ENCODE measurements at regions not wholly inside any gene's neighbourhood (a gene's known extent, or its start where the extent isn't known, plus 50 kb on each side); places are given as distances from the start of the nearest gene placed in this dataset.

DNA sequence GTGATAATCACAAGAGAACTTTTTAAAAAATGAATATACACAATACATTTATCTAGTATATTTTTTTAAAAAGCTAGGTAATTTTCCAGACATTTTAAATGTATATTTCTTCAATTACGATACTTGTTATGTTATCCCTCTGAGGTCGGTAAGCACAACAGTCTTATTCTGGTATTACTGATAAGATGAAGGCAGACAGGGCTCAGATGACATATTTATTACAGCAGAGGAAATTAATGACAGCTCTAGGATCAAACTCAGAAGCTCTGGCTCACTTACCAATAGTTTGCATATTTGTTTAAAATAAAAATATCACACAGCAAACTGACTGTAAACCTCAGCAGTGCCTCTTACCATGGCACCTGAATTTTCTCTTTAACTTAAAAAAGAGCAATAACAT is 1347.0 kb upstream of the ADGRL2 start:
- no peak for DNase-seq

DNA sequence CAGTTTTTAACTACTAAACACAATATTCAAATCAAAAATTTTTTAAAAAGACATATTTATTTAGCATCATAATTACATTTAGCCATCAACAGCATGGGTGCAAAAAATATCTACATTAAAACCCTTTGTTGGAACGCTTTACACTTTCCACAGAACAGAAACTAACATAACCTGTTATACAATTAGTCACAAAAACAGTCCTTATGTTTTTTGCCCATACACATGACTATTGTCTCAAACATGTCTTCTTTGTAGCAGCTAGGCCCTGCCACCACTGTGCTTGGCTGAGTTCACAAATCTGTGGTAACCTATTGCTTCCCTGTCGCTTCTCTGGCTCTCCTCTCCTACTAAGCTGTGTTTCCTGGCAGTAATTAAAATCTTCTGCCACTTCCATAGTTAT is 1350.0 kb upstream of the ADGRL2 start:
- peak; percentile 7 for DNase-seq

GRCh38 chr1:80448081-80448480 is 1352.7 kb upstream of the ADGRL2 start:
- peak; percentile 34 for DNase-seq

DNA sequence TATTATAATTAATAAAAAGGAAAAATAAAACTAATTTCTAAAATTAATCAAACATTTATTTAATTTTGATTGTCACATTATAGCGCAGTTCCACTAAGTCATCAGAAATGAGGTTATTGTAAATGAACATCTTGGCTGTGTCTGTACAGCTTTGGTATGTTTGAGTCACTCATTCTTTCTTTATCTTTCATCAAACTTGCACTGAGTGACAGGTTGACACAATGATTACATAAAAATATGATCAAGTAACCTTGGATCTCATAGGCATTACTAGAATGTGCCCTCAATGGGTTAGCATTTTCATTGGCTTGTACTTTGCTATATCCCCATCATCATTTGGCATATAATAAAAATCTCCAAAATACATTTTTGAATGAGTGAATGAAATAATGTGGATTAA is 1353.2 kb upstream of the ADGRL2 start:
- DNase-seq, result no peak

- DNase-seq, result peak; percentile 9
Measured at GRCh38 chr1:80445033-80445432, 1355.7 kb upstream of the ADGRL2 start.

DNA sequence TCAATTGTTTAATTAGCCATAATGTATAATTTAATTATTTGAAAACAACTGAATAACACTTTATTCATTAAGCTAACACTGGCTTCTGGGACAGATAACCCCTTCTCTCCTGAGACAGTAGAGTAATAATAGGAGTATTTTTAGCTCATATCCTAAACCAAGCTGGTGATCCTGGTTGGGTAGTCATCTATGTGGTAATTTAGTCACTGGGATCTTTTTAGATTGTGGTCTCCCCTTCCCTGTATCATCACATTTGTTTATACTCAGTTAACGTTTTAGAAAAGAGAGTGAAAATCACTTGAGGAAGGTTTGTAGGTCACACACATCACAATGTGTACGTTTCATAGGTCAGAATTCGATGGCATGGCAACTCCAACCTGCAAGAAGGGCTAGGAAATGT is 1356.6 kb upstream of the ADGRL2 start:
- no peak for DNase-seq

- DNase-seq, result no peak
Measured at GRCh38 chr1:80441664-80442063, 1359.1 kb upstream of the ADGRL2 start.

- DNase-seq, result no peak
Measured at GRCh38 chr1:80436851-80437250, 1363.9 kb upstream of the ADGRL2 start.

DNA sequence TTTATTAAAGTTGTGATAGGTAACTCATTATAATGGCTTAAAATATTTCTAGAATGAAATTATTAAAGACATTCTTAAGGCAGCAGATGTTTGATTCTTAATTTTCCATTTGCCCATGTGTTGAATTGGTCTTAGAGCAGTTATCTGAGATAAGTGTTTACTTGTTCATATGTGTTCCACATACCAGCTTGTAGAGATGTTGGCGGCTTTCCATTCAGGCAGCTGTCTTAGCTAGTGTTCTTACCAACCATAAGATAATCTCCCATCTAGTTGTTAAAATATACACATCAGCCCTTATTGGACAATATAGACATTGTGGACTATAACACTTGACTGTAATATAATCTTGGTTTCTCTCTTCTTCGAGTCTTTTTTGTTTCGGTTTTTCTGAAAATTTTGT is 1372.9 kb upstream of the ADGRL2 start:
- DNase-seq, result no peak

DNA sequence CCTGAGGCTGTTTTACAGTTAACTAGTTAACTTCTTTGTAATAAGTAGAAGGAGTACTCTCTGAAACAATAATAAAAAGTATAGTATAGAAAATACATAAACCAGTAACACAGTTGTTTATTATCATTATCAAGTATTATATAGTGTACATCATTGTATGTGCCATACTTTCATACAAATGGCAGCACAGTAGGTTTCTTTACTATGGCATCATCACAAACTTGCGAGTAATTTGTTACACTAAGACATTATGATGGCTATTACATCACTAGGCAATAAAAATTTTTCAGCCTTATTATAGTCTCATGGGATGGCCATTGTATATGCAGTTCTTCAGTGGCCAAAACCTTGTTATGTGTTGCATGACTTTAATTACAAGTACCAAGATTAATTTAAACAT is 1376.5 kb upstream of the ADGRL2 start:
- DNase-seq, result no peak

- no peak for DNase-seq
Measured at GRCh38 chr1:80418134-80418533, 1382.6 kb upstream of the ADGRL2 start.

DNA sequence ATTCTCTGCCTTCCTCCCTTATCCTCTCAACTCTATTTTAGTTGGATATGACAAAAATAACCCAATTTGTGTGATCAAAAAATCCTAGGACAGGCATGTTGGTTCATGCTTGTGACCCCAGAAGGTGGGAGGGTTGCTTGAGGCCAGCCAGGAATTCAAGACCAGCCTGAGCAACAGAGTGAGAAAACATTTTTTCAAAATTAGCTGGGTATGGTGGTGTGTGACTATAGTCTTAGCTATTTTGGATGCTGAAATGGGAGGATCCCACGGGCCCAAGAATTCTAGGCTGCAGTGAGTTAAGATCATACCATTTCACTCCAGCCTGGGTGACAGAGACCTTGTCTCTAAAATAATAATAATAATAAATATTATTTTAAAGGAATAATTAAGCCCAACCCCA is 1383.1 kb upstream of the ADGRL2 start:
- DNase-seq, result peak; percentile 76

GRCh38 chr1:80413969-80414368 is 1386.8 kb upstream of the ADGRL2 start:
- DNase-seq, result no peak

- DNase-seq, result no peak
Measured at GRCh38 chr1:80410233-80410632, 1390.5 kb upstream of the ADGRL2 start.

DNA sequence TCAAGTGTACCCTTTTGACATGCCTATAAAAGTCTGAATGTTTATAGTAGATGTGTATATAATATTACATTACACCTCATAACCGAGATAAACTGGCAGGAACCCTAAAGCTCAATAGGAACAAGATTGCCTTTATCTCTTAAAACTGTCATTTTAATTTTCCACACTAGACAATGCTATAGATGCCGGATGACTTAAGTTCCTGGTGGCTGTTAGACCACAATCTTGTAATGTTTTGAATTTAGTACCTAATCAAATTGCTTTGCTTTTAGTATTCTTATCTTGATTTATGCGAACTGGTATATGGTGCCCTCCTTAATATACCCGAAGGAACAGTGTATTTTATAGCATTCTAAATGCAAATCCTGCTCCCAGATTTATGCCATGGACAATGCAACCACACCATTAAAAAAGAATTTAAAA is 1397.0 kb upstream of the ADGRL4 start:
- DNase-seq, result no peak

DNA sequence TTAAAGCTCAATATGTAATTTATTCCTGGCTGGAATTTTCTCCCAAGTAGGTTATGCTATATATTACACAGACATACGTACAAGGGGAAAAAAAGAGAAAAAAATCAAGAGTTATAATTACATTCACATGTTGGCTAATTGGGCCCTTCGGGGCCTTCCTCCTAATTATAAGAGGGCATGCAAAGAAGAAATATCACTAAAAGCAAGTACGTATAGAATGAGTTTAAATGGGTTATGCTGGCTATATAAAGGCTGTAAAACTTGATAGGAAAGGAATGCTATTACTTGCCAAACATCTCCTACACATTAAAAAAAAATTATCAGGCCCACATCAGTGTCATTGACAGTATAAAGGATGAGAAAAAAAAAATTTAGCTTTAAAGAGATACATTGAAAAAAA is 1396.1 kb upstream of the ADGRL4 start:
- no peak for DNase-seq

DNA sequence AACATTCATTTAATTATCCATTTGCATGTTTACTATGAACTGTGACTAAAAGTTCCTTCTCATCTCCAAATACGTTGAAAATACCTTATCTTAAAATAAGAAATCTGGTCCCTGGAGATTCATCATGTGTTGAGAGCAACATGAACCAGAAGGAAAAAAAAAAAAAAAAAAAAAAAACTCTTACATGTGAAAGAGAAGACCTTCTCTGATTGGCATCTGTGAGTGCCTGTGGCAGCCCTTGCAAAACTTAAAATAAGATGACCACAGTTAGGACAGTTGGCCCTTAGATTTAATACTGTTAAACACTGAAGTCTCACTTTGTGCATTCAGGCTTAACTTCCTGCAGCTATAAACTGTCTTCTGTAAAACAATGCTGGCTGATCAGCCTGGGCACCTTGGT is 1395.2 kb upstream of the ADGRL4 start:
- DNase-seq, result no peak

GRCh38 chr1:80392529-80392928 is 1386.0 kb upstream of the ADGRL4 start:
- DNase-seq, result no peak

GRCh38 chr1:80385650-80386049 is 1379.1 kb upstream of the ADGRL4 start:
- DNase-seq, result no peak

DNA sequence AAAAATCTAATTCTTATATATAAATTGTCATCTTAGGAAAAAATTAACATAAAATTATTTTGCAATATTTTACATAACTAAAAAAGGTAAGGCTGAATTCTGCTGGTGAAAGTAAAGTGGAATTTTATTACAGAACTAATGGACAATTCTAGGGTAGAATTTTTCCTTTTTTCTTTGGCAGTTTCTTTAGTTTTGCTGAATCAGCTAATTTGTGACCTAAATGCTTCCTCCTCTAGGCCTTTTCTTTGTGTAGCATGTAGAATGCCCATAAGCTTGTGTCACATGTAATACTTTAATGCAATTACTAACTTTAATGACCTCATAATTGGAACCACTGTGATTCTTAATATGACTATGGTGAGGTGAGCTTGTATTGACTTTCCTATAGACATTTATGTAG is 1378.4 kb upstream of the ADGRL4 start:
- no peak for DNase-seq

- no peak for DNase-seq
Measured at GRCh38 chr1:80384083-80384830, 1377.7 kb upstream of the ADGRL4 start.

DNA sequence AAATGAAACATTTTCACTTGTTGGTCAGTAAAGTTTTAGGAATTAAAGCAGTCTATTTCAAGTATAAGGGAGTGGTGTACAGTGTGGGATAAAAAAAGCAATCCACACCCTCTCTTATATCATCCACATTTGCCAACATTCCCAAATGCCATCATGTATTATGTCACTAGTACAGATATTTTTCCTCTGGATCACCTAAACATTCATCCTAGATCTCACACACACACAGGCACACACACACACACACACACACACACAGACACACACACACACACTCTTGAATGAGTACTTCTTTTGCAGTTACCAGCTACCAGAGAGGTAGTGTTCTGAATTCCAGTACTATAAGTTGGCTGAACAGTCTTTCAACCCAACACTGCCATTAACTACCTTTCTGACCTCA is 1369.1 kb upstream of the ADGRL4 start:
- DNase-seq, result peak; percentile 89

- no peak for DNase-seq
Measured at GRCh38 chr1:80375109-80375508, 1368.6 kb upstream of the ADGRL4 start.

- DNase-seq, result no peak
Measured at GRCh38 chr1:80369780-80370179, 1363.2 kb upstream of the ADGRL4 start.

DNA sequence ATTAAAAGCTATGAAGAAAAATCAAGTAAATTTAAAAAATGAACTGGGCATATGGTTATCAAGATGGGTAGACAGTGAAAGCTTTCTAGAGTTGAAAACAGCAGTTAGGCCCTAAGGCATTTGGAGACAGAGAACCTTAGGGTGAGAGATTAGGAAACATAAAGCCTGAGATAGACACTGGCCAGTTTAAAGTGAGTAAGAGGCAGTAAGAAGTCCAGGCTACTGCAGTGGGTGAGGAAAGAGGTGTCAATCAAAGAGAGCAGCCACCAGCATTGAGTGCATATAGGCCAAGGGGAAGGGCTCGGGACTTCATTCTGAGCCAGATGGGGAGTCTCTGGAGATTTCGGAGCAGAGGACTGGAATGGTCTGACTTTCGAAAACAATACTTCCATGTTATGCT is 1360.5 kb upstream of the ADGRL4 start:
- no peak for DNase-seq

Measured in fibroblast of skin of right quadriceps (primary cell).